H9 (cell line): ENCODE measurements at regions not wholly inside any gene's neighbourhood (a gene's known extent, or its start where the extent isn't known, plus 50 kb on each side); places are given as distances from the start of the nearest gene placed in this dataset.
A peak's percentile ranks its signal among the peaks of the same experiment; 100 is the strongest.

Source experiments
- DNase-seq: peaks from one replicate; pipeline ENCODE4 v3.0.0-alpha.2; 2017
- H2AFZ ChIP-seq: one replicate; pipeline ENCODE4 v1.6.1; 2013; ENCODE audit warnings: mild to moderate bottlenecking, low read length, control low read depth, moderate library complexity
- H2AK5ac ChIP-seq: 2 replicates; pipeline ENCODE4 v1.6.1; 2013; ENCODE audit warnings: low read length, control low read depth, mixed read lengths; ENCODE audit not compliant: insufficient read length
- H2BK120ac ChIP-seq: one replicate; pipeline ENCODE4 v1.6.1; 2013; ENCODE audit warnings: low read depth, mild to moderate bottlenecking, low read length, control low read depth, inconsistent platforms; ENCODE audit not compliant: poor library complexity, severe bottlenecking
- H2BK12ac ChIP-seq: 2 replicates; pipeline ENCODE4 v1.6.1; 2013; ENCODE audit warnings: low read length, control low read depth, mixed read lengths, low read depth; ENCODE audit not compliant: insufficient read length
- H2BK15ac ChIP-seq: 2 replicates; pipeline ENCODE4 v1.6.1; 2013; ENCODE audit warnings: low read depth, low read length, control low read depth
- H2BK20ac ChIP-seq: one replicate; pipeline ENCODE4 v1.6.1; 2013; ENCODE audit warnings: low read depth, mild to moderate bottlenecking, low read length, control low read depth, inconsistent platforms; ENCODE audit not compliant: poor library complexity, severe bottlenecking
- H2BK5ac ChIP-seq: 2 replicates; pipeline ENCODE4 v1.6.1; 2013; ENCODE audit warnings: low read length, control low read depth, mixed read lengths; ENCODE audit not compliant: insufficient read length
- H3K14ac ChIP-seq: 2 replicates; pipeline ENCODE4 v1.6.1; 2013; ENCODE audit warnings: low read length, control low read depth; ENCODE audit not compliant: insufficient read depth
- H3K18ac ChIP-seq: 2 replicates; pipeline ENCODE4 v1.6.1; 2013; ENCODE audit warnings: low read depth, mild to moderate bottlenecking, mixed read lengths, low read length, control low read depth; ENCODE audit not compliant: insufficient read length
- H3K23ac ChIP-seq: 2 replicates; pipeline ENCODE4 v1.6.1; 2013; ENCODE audit warnings: low read length, control low read depth, mixed read lengths, low read depth; ENCODE audit not compliant: insufficient read length
- H3K23me2 ChIP-seq: 2 replicates; pipeline ENCODE4 v1.6.1; 2013; ENCODE audit warnings: low read depth, mild to moderate bottlenecking, mixed read lengths, low read length, control low read depth; ENCODE audit not compliant: insufficient read length, poor library complexity, severe bottlenecking
- H3K27ac ChIP-seq: 2 replicates; pipeline ENCODE4 v1.5.1; 2013; ENCODE audit warnings: low read length, control low read depth, mixed read lengths, low read depth; ENCODE audit not compliant: insufficient read length
- H3K27me3 ChIP-seq: 2 replicates; pipeline ENCODE4 v1.6.1; 2013; ENCODE audit warnings: low read length, control low read depth, inconsistent platforms; ENCODE audit not compliant: insufficient read depth
- H3K4ac ChIP-seq: 2 replicates; pipeline ENCODE4 v1.6.1; 2013; ENCODE audit warnings: low read depth, mild to moderate bottlenecking, control low read depth, inconsistent platforms, low read length, moderate library complexity
- H3K4me1 ChIP-seq: 2 replicates; pipeline ENCODE4 v1.6.1; 2013; ENCODE audit warnings: low read length, control low read depth, inconsistent platforms; ENCODE audit not compliant: insufficient read depth
- H3K4me2 ChIP-seq: 2 replicates; pipeline ENCODE4 v1.6.1; 2013; ENCODE audit warnings: low read length, control low read depth, mixed read lengths; ENCODE audit not compliant: insufficient read length, insufficient read depth
- H3K56ac ChIP-seq: 2 replicates; pipeline ENCODE4 v1.6.1; 2013; ENCODE audit warnings: low read depth, mild to moderate bottlenecking, mixed read lengths, low read length, control low read depth; ENCODE audit not compliant: insufficient read length
- H3K79me1 ChIP-seq: 2 replicates; pipeline ENCODE4 v1.6.1; 2013; ENCODE audit warnings: low read depth, mild to moderate bottlenecking, moderate library complexity, low read length, control low read depth, inconsistent platforms; ENCODE audit not compliant: insufficient read depth, poor library complexity, severe bottlenecking
- H3K79me2 ChIP-seq: 2 replicates; pipeline ENCODE4 v1.6.1; 2013; ENCODE audit warnings: low read length, control low read depth, inconsistent platforms; ENCODE audit not compliant: insufficient read depth
- H3K9ac ChIP-seq: 2 replicates; pipeline ENCODE4 v1.6.1; 2013; ENCODE audit warnings: low read length, control low read depth, mixed read lengths; ENCODE audit not compliant: insufficient read length; ENCODE audit errors: extremely low read depth
- H3K9me3 ChIP-seq: one replicate; pipeline ENCODE4 v1.6.1; 2013; ENCODE audit warnings: low read depth, low read length, inconsistent platforms; ENCODE audit not compliant: control insufficient read depth
- H3T11ph ChIP-seq: one replicate; pipeline ENCODE4 v1.6.1; 2013; ENCODE audit warnings: mild to moderate bottlenecking, low read length, control low read depth, inconsistent platforms
- H4K20me1 ChIP-seq: one replicate; pipeline ENCODE4 v1.6.1; 2013; ENCODE audit not compliant: control insufficient read depth, insufficient read length, insufficient read depth
- H4K5ac ChIP-seq: 2 replicates; pipeline ENCODE4 v1.6.1; 2013; ENCODE audit warnings: low read depth, mild to moderate bottlenecking, mixed read lengths, low read length, control low read depth; ENCODE audit not compliant: insufficient read length
- H4K8ac ChIP-seq: replicated peaks from 2 replicates; pipeline ENCODE4 v1.6.1; 2013; ENCODE audit warnings: low read length, control low read depth, mixed read lengths, low read depth; ENCODE audit not compliant: insufficient read length
- H4K91ac ChIP-seq: 2 replicates; pipeline ENCODE4 v1.6.1; 2013; ENCODE audit warnings: low read depth, mild to moderate bottlenecking, moderate library complexity, mixed read lengths, low read length, control low read depth; ENCODE audit not compliant: insufficient read length
- H3K27ac Mint-ChIP-seq, 3 experiments: 2 replicates in 2 of 3; 3 replicates in 1 of 3; pipeline ENCODE4 v1.8.0; 2020 to 2021; ENCODE audit warnings: mixed read lengths in 3 of 3, mild to moderate bottlenecking in 1 of 3, moderate library complexity in 1 of 3
- H3K27me3 Mint-ChIP-seq: 2 replicates; pipeline ENCODE4 v1.8.0; 2021; ENCODE audit warnings: low read depth, mild to moderate bottlenecking, moderate library complexity, mixed read lengths
- H3K36me3 Mint-ChIP-seq, 3 experiments: 2 replicates in 2 of 3; 3 replicates in 1 of 3; pipeline ENCODE4 v1.8.0; 2020 to 2021; ENCODE audit warnings: low read depth in 3 of 3, mixed read lengths in 3 of 3; ENCODE audit not compliant: insufficient read depth in 1 of 3
- H3K4me1 Mint-ChIP-seq, 2 experiments: 2 replicates each; pipeline ENCODE4 v1.8.0; 2020; ENCODE audit warnings: mixed read lengths in 2 of 2
- H3K4me3 Mint-ChIP-seq, 2 experiments: 2 replicates in 1 of 2; 3 replicates in 1 of 2; pipeline ENCODE4 v1.8.0; 2020 to 2021; ENCODE audit warnings: mild to moderate bottlenecking in 2 of 2, mixed read lengths in 2 of 2, moderate library complexity in 1 of 2
- H3K9me3 Mint-ChIP-seq, 2 experiments: 2 replicates in 1 of 2; 3 replicates in 1 of 2; pipeline ENCODE4 v1.8.0; 2020; ENCODE audit warnings: mild to moderate bottlenecking in 2 of 2, mixed read lengths in 2 of 2, moderate library complexity in 1 of 2
- CTCF ChIP-seq: fragments of 200-600 bp; sonication (generic); conservative IDR thresholded peaks from 3 replicates; pipeline ENCODE4 v1.8.0; 2021; ENCODE audit warnings: antibody characterized with exemption, mild to moderate bottlenecking
- WGBS: extraction: QIAGEN DNeasy Blood & Tissue Kit; methylation state at CpG from one replicate; pipeline ENCODE4 v1.1.7; 2013; ENCODE audit warnings: missing lambda C conversion rate, low lambda C conversion rate, mixed read lengths; ENCODE audit not compliant: insufficient read length; ENCODE audit errors: extremely low coverage; 5-methylcytosine and 5-hydroxymethylcytosine counted together

GRCh38 chr7:131654668-131655326 lies 98.4 kb upstream of the PODXL start:
- Histone ChIP-seq H3K9me3 (no peaks in the 10 kb centered on the region), H2BK120ac (no peak overlapping the region), H2BK20ac (no peak overlapping the region), H3K23me2 (no peaks in the 10 kb centered on the region), H3K56ac (no peak overlapping the region), H3K18ac (no peak overlapping the region), H2BK5ac (no peak overlapping the region), H2AK5ac (no peak overlapping the region), H3K4me1 (peaks cover 8% of the 10 kb centered on the region; the same call in 1 of the 2 replicates), H2AFZ (no peak overlapping the region), H4K5ac (no peak overlapping the region), H3K27me3 (no peaks in the 10 kb centered on the region), H2BK12ac (no peak overlapping the region), H3K27ac (no peak overlapping the region), H3K14ac (no peak overlapping the region), H3K4me2 (no peak overlapping the region), H3K23ac (no peak overlapping the region), H2BK15ac (no peak overlapping the region), H3T11ph (no peak overlapping the region), H3K79me2 (no peaks in the 10 kb centered on the region; the same call in 1 of the 2 replicates), H4K20me1 (no peaks in the 10 kb centered on the region), H3K9ac (no peak overlapping the region), H4K91ac (no peak overlapping the region), H3K4ac (no peak overlapping the region), H4K8ac (no peak overlapping the region), H3K79me1 (no peaks in the 10 kb centered on the region)
- H3K36me3 Mint-ChIP-seq, result no peaks in the 10 kb centered on the region
- H3K4me3 Mint-ChIP-seq, result no peak overlapping the region
- peaks cover 2% of the 10 kb centered on the region for H3K27me3 Mint-ChIP-seq
- H3K27ac Mint-ChIP-seq, result peak overlapping the region in 2 of 3 experiments; percentile 1 to 50; a peak in 1 of 7 replicates
- WGBS, result 100% methylated on average over 1 of the region's 19 CpGs
- DNase-seq, result peak; percentile 94
- H3K9me3 Mint-ChIP-seq, result peaks cover 3 to 5% of the 10 kb centered on the region in 2 experiments; a peak in 3 of 5 replicates
- H3K4me1 Mint-ChIP-seq, result peaks cover 37 to 43% of the 10 kb centered on the region in 2 experiments
- peak; percentile 92 for TF ChIP-seq CTCF
